T1000 (cell line): ENCODE measurements at regions not wholly inside any gene's neighbourhood (a gene's known extent, or its start where the extent isn't known, plus 50 kb on each side); places are given as distances from the start of the nearest gene placed in this dataset.
"Not testable (repeated sequence)": the region's sequence is repeated elsewhere in the genome, so short reads cannot be mapped to it uniquely, and the experiment has no call there.

ENCODE experiments used
- DNase-seq: peaks from one replicate; lab custom pipeline; 2025; ENCODE audit warnings: mixed read lengths; lab: John Stamatoyannopoulos, UW

- DNase-seq, result no peak
Observed at GRCh38 chr2:118387509-118387908, 299.2 kb downstream of the INSIG2 start.

DNA sequence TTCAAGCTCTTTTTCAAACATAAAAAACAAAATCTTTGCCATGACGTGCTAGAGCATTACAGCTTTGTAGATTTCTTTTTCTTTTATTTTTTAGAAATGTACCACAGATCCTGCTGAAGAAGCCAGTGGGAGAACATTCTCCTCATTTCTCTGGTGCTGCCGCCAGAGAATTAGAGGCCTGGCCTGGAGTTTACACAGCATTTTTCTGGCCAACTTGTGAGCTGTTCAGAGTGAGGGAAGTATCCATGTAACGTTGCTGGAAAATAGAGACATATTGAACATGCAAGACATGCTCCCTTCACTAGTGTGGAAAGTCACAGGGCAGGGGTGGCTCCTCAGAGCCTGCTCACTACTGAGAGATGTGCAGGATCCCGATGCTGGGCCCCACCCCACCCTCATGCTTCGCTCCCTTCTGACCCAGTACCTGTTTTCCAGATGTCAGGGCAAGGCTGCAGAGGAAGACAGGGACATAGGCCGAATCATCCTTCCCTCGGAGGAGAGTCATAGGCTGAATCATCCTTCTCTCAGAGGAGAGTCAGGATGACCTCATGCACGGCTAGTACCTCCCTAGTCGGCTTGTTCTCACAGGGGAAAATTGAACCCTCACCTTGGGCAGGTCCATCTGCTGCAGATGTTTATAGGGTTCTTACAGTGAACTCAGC, 298.5 kb downstream of the INSIG2 start:
- no peak for DNase-seq

DNA sequence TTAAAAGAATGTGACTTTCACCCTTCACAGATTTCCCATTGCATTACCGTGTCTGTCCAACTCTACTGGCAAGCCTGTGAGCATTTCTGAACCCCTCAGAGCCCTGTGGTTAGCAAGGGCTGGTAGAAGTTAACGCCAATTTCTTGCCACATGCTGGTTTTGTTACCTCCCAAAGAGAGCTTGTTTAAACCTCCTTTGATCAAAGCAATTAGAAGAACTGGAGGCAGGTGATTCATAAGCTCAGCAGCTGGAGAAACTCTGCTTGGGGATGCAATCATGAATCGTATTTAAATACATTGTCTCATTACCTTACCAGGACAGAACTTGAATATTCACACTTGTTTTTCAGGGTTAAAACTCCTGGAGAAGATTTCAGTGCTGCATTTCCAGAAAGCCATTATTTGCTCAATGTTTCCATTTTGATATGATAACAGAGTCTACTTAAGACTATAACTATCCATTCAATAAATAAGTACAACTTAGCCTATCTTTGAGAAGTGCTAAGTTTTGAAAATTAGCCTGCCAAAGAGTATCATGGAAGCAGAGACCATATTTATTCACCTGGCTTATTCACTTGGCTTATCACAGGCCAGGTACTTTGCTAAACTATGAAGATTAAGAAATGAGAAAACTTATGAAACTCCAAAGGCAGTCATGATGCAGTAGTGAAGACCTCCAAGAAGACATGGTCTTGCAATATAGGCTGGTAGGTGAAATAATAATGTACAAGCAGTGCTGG, 292.8 kb downstream of the INSIG2 start:
- DNase-seq, result no peak

DNA sequence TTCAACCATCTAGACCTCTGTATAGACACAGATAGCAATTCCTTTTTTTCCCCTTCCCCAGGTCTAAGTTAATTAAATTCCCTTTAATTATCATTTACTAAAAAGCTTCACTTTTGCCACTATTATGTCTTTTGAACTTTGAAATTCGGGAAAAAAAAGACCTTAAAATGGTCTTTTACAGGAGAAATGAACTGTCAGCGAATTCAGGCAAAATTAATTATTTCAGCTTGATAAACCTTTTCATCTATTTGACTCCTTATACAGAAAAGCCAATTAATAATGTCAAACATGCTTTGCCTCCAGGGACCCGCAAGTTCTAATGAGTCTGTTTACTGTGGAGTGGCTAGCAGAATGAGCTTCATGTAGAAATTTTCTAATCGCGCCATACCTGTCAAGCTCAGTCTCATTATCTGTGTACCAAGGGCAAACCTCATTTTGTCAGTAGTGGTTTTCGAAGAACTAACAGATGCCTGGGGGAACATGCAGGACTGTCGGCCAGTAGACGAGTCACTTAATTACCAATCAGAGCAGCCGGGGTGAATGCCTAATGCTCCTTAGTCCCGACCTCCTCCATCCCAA, 287.7 kb downstream of the INSIG2 start:
- no peak for DNase-seq

DNA sequence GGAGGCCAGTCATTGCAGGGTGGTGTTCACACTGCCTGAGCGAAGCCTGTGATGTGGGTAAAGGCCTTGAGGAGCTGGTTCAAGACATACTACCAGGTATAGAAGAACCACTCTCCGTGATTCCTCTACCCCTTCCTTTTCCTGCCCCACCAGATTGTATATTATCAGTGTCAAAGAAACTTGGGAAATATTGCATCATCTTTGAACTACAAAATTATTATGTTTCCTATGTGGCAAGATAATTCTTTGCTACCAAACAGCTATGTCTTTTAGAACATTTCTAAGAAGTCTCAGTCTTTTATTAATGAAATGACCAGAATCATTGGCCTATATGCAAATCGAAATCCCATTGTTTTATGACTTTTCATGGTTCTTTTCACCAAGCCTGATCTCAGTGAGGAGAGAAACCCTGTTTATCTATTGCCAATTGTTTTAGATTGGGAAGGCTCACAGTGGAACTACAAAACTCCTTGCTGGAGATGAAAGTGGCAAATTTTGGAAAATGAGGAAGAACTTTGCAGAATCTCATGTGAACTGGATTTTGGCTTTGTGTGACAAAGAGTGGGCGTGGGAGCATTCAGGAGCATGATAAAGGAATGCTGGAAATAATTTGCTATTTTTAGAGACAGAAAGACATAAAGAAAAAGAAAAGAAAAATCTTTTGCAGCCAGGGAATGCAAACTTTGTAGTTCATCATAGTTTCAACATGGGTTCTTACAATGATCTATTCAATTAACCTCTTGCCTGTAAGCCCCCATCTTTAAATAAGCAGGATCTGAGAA, 286.9 kb downstream of the INSIG2 start:
- DNase-seq, result no peak

DNA sequence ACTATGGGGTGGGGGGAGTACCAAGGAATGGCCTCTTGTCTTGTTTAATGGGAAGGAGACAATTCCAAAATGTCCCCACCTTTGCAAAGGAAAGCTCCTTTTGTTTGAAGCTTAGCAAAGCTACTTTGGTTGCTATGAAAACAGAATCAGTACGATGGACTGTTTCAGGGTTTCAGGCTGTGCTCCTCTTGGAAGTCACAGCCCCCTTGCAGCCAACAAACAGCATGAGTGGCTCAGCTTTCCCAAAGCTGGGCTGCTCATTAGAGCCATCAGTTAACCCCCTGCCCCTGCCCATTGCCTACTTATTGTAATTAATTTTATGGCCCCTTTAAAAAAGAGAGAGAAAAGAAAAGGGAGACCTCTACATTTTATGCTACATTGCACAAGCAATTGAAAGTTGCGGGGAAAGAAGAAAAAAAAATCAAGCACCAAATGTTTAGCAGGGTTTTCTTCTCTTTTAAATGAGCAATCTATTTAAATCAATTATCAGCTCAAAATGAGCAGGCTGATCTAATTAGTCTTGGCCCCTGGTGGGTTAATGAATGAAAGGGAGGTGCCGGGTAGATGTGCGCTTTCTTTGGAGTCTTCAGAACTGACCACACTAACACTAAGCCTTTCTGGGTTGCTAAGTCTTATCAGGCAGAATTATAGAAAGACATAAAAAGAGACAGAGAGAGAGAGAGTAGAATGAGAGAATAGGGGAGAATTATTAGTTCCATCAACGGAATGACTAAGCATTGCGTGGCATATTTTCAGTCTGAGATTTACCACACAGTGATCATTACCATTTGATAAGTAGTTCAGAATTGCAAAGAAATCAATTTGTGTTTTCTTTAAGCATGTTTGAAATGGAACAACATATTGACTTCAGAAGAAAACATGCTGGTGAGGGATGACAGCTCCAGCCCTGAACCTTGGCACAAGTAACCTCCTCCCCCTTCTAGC, 284.9 kb downstream of the INSIG2 start:
- no peak for DNase-seq

- no peak for DNase-seq
Observed at GRCh38 chr2:118371515-118371914, 283.2 kb downstream of the INSIG2 start.

- not testable (repeated sequence) for DNase-seq
Observed at GRCh38 chr2:118369521-118369920, 281.2 kb downstream of the INSIG2 start.

DNA sequence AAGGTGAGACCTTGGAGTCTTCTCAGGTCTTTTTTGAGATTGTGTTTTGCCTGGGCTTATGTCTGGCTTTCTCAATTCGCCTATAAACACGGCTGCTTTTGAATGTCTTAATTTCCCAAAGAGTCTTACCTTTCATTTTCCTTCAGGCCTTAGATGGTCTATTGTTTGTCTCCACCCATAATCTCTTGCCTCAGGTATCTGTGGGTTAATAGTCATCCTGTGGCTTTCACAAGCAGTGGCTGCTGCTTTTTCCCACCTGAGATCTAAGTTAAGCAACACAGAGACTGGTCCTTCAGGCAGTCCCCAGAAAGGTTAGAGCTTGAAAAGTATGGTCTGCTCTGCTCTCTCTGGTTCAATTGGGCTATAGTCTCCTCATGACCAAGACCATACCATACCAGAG, 275.3 kb downstream of the INSIG2 start:
- DNase-seq, result no peak

- no peak for DNase-seq
Observed at GRCh38 chr2:118356051-118356450, 267.8 kb downstream of the INSIG2 start.

DNA sequence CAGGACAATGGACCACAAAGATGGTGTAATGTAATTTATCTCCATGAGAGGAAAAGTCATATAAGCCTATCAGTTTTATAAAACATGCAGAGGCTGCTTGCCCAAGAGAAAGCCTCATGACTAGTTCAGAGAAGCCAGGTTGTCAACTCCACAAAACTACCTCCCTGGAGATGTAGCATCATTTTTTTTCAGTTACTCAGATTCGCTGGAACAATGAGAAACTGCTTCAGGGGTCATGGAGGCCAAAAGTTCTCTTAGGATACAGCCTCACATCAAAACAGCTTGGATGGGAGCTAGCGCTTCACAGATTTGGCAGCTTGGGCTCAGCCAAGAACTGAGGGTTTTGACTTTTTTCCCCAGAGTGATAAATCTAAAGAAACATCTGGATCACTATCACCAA, 263.5 kb downstream of the INSIG2 start:
- no peak for DNase-seq

- no peak for DNase-seq
Observed at GRCh38 chr2:118350621-118351020, 262.4 kb downstream of the INSIG2 start.

DNA sequence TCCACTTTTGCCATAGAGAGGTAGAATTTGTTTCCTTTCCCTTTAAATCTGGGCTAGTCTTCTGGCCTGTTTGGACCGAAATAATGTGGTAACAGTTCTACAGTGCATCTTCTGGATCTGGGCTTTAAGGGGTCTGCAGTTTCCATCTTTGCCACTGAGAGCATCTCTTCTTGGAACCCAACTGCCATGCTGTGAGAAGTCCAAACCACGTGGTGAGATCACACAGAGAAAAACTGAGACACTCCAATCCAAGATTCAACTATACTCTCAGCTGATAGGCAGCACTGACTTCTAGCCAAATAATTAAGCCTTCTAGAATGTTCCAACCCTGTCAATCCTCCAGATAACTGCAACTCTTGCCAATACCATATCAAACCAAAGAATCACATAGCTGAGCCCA, 261.1 kb downstream of the INSIG2 start:
- no peak for DNase-seq

DNA sequence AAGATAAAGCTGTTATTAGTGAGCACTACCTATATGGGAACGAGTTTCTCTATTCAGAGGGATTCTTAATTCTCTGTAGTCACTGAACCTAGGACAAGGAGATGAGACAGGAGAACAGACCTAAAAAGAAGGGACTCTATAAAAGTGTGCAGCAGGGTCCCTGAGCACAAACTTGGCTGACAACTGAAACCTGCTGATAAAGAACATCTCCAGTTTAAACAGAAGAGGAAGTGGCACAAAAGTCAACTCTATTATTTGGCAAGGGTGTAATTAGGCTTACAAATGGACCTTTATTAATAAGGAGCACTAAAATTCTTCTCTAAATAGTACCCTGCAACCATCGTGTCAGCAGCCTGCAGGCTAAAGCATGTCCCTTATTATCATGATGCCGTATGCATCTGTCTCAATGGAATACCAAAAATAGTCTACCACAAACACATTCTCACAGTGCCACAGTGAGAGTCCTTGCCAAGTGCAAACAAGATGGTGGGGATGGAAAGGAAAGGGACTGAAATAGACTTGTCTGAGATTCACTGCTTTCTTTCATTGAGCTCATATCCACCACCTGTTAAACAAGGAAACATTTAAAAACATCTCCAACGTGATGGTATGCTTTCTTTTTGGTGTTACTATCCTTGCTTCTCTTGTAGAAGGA, 260.2 kb downstream of the INSIG2 start:
- DNase-seq, result no peak

GRCh38 chr2:118345465-118345864, 257.2 kb downstream of the INSIG2 start:
- DNase-seq, result no peak

GRCh38 chr2:118340103-118340502, 251.8 kb downstream of the INSIG2 start:
- no peak for DNase-seq

- no peak for DNase-seq
Observed at GRCh38 chr2:118339386-118339785, 251.1 kb downstream of the INSIG2 start.

GRCh38 chr2:118333664-118334063, 245.4 kb downstream of the INSIG2 start:
- no peak for DNase-seq

DNA sequence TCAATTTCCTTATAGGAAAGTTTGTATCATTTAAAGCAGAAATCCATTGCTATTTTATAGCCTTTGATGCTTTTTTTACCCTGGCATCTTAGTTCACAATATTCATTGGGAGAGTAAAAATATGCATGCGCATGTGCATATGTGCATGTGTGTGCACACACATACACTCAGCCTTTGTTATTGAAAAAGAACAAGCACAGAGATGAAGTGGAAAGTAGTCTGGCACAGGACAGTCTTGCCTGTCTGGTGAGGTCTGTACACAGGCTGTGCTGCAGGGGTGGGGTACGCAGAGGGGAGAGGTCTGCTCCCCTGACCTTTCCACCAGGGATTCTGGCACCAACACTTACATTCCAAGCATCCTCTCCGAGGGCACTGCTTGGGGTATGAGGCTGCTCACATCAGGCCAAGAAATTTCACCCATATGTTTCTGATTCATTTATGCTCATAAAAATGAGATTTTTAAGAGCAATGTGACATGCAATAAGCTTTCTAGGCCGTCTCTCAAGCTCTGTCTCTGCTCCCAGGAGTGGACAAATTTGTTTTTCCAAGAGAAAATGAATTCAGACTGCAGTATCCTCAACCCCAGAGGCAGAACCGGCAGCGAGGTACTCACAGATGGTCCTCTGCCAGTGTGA, 237.2 kb downstream of the INSIG2 start:
- DNase-seq, result no peak

DNA sequence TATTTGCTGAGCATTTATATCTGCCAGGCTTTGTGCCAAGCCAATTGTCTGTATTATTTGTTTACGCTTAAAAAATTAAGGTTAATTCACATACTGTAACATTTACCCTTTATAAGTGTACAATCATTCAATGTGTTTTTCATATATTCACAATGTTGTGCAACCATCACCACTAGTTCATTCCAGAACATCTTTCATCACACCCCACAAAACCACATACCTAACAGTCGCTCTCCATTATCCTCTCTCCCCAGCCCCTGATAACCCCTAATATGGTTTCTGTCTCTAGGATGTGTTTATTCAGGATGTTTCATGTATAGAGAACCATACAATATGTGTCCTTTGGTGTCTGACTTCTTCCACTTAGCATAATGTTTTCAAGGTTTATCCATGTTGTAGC, 234.1 kb downstream of the INSIG2 start:
- DNase-seq, result no peak
